HEK293T (cell line): ENCODE measurements at regions not wholly inside any gene's neighbourhood (a gene's known extent, or its start where the extent isn't known, plus 50 kb on each side); places are given as distances from the start of the nearest gene placed in this dataset.

Source experiments
- BHLHE40 ChIP-seq: fragments of 450-650 bp; IDR thresholded peaks from 2 replicates; pipeline ENCODE4 v1.6.1; 2016; ENCODE audit warnings: mild to moderate bottlenecking, moderate library complexity, borderline replicate concordance
- ELF4 ChIP-seq: fragments of 450-650 bp; IDR thresholded peaks from 2 replicates; pipeline ENCODE4 v1.6.1; 2017; ENCODE audit warnings: antibody characterized with exemption
- LEF1 ChIP-seq: fragments of 450-650 bp; IDR thresholded peaks from 2 replicates; pipeline ENCODE4 v1.6.1; 2017; ENCODE audit warnings: mild to moderate bottlenecking, borderline replicate concordance
- SP1 ChIP-seq: fragments of 450-650 bp; IDR thresholded peaks from 2 replicates; pipeline ENCODE4 v1.6.1; 2017
- TARDBP ChIP-seq: fragments of 450-650 bp; IDR thresholded peaks from 2 replicates; pipeline ENCODE4 v1.6.1; 2016

DNA sequence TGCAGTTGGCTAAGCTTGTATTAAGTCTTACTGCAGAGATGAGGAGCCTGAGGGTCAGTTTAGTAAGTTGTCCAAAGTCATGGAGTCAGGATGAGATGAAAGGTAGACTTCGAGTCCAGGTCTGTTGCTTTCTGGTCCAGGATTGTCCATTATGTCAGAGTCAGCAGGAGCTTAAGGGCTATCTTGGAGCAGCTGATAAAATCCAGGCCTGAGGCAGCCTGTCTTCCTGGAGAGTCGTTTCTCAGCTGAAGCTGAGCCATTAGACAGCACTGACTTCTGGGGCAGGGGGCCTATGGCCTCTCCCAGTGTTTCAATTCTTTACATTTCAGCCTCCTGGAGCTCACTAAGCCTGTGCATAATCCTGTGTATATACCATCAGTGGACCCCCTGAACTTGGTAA, 219.5 kb upstream of the GAP43 start:
- TF ChIP-seq TARDBP = no peak
- no peak for TF ChIP-seq BHLHE40
- TF ChIP-seq LEF1 = no peak
- no peak for TF ChIP-seq SP1
- no peak for TF ChIP-seq ELF4
